GM12878 (cell line): ENCODE measurements at regions not wholly inside any gene's neighbourhood (a gene's known extent, or its start where the extent isn't known, plus 50 kb on each side); places are given as distances from the start of the nearest gene placed in this dataset.

Source experiments
- ATF7 ChIP-seq: fragments of 450-650 bp; IDR thresholded peaks from 2 replicates; pipeline ENCODE4 v1.6.1; 2016; ENCODE audit warnings: low read depth, mild to moderate bottlenecking
- BACH1 ChIP-seq: fragments of 450-650 bp; IDR thresholded peaks from 2 replicates; pipeline ENCODE4 v1.6.1; 2017; ENCODE audit warnings: mild to moderate bottlenecking, borderline replicate concordance
- BCLAF1 ChIP-seq: fragments of 450-650 bp; IDR thresholded peaks from 2 replicates; pipeline ENCODE4 v1.6.1; 2017; ENCODE audit warnings: antibody characterized with exemption, mild to moderate bottlenecking, moderate library complexity
- BRCA1 ChIP-seq: IDR thresholded peaks from 2 replicates; pipeline ENCODE4 v1.6.1; 2011; ENCODE audit warnings: low read depth, low read length, improper control_type of control experiment
- CBFB ChIP-seq: IDR thresholded peaks from 2 replicates; pipeline ENCODE4 v1.6.1; 2016; ENCODE audit warnings: antibody characterized with exemption, low read depth
- CBX3 ChIP-seq: fragments of 200-600 bp; sonication (generic); IDR thresholded peaks from 2 replicates; pipeline ENCODE4 v1.6.1; 2016; ENCODE audit warnings: low read depth, borderline replicate concordance
- CREB1 ChIP-seq: IDR thresholded peaks from 2 replicates; pipeline ENCODE4 v1.6.1; 2012; ENCODE audit warnings: low read depth, mild to moderate bottlenecking, inconsistent platforms
- ELK1 ChIP-seq: IDR thresholded peaks from 2 replicates; pipeline ENCODE4 v1.6.1; 2012; ENCODE audit warnings: low read depth, low read length, improper control_type of control experiment
- EZH2 ChIP-seq: IDR thresholded peaks from 2 replicates; pipeline ENCODE4 v1.6.1; 2012; ENCODE audit warnings: low read depth, mild to moderate bottlenecking, control low read depth, inconsistent platforms, low read length, borderline replicate concordance; ENCODE audit not compliant: control insufficient read depth
- FOXK2 ChIP-seq: fragments of 450-650 bp; IDR thresholded peaks from 2 replicates; pipeline ENCODE4 v1.6.1; 2017; ENCODE audit warnings: mild to moderate bottlenecking, moderate library complexity
- IKZF2 ChIP-seq, 2 experiments: fragments of 450-650 bp; IDR thresholded peaks; 2 replicates each; pipeline ENCODE4 v1.6.1; 2017; ENCODE audit warnings: mild to moderate bottlenecking in 2 of 2, moderate library complexity in 2 of 2
- IRF3 ChIP-seq: fragments of 450-650 bp; IDR thresholded peaks from 2 replicates; pipeline ENCODE4 v1.6.1; 2014; ENCODE audit warnings: mild to moderate bottlenecking
- IRF4 ChIP-seq: IDR thresholded peaks from 2 replicates; pipeline ENCODE4 v1.6.1; 2011; ENCODE audit warnings: low read depth, low read length
- KLF5 ChIP-seq: fragments of 450-650 bp; IDR thresholded peaks from 2 replicates; pipeline ENCODE4 v1.6.1; 2014; ENCODE audit warnings: mild to moderate bottlenecking; ENCODE audit not compliant: partially characterized antibody
- MYB ChIP-seq: fragments of 150-350 bp; IDR thresholded peaks from 2 replicates; pipeline ENCODE4 v1.6.1; 2014; ENCODE audit warnings: mild to moderate bottlenecking, low read depth, low read length, borderline replicate concordance
- NR2C1 ChIP-seq: fragments of 450-650 bp; IDR thresholded peaks from 2 replicates; pipeline ENCODE4 v1.6.1; 2017; ENCODE audit warnings: antibody characterized with exemption, mild to moderate bottlenecking, moderate library complexity
- PBX3 ChIP-seq: IDR thresholded peaks from 2 replicates; pipeline ENCODE4 v1.6.1; 2011; ENCODE audit warnings: mild to moderate bottlenecking, low read depth, low read length, moderate library complexity; ENCODE audit not compliant: insufficient replicate concordance
- POU2F2 ChIP-seq: IDR thresholded peaks from 3 replicates; pipeline ENCODE4 v1.6.1; 2011; ENCODE audit warnings: low read depth, mild to moderate bottlenecking, low read length, borderline replicate concordance
- RCOR1 ChIP-seq: conservative IDR thresholded peaks from 2 replicates; pipeline ENCODE4 v1.6.1; 2012; ENCODE audit warnings: low read depth, low read length, improper control_type of control experiment
- RELA ChIP-seq: fragments of 450-650 bp; IDR thresholded peaks from 2 replicates; pipeline ENCODE4 v1.8.0; 2014; ENCODE audit warnings: borderline replicate concordance; ENCODE audit not compliant: partially characterized antibody
- SMARCA5 ChIP-seq: fragments of 450-650 bp; IDR thresholded peaks from 2 replicates; pipeline ENCODE4 v1.6.1; 2017; ENCODE audit warnings: mild to moderate bottlenecking
- SMC3 ChIP-seq: IDR thresholded peaks from 2 replicates; pipeline ENCODE4 v1.6.1; 2011; ENCODE audit warnings: low read length, improper control_type of control experiment, borderline replicate concordance
- SP1 ChIP-seq: IDR thresholded peaks from one replicate; pipeline ENCODE4 v1.6.1; 2011; ENCODE audit warnings: low read depth, low read length
- TBL1XR1 ChIP-seq: IDR thresholded peaks from 2 replicates; pipeline ENCODE4 v1.6.1; 2012; ENCODE audit warnings: low read depth, low read length, improper control_type of control experiment
- USF1 ChIP-seq: IDR thresholded peaks from 2 replicates; pipeline ENCODE4 v1.6.1; 2011; ENCODE audit warnings: borderline replicate concordance, low read depth, mild to moderate bottlenecking, moderate library complexity, mixed read lengths, low read length; ENCODE audit not compliant: insufficient read depth; ENCODE audit errors: extremely low read length
- ZBED1 ChIP-seq: IDR thresholded peaks from 2 replicates; pipeline ENCODE4 v1.6.1; 2016; ENCODE audit warnings: borderline replicate concordance
- ZNF384 ChIP-seq: IDR thresholded peaks from 2 replicates; pipeline ENCODE4 v1.6.1; 2012; ENCODE audit warnings: low read depth, mild to moderate bottlenecking, low read length, improper control_type of control experiment, borderline replicate concordance
- ZZZ3 ChIP-seq: IDR thresholded peaks from 2 replicates; pipeline ENCODE4 v1.6.1; 2011; ENCODE audit warnings: low read depth; ENCODE audit not compliant: control insufficient read depth, insufficient read length

GRCh38 chr2:191611614-191612013, 66.3 kb upstream of the NABP1 start (continued):
- no peak for TF ChIP-seq IRF3
- TF ChIP-seq ZZZ3: no peak
- no peak for TF ChIP-seq EZH2
- TF ChIP-seq SMARCA5: no peak
- no peak for TF ChIP-seq BRCA1
- no peak for TF ChIP-seq MYB
- no peak for TF ChIP-seq ZBED1
- TF ChIP-seq ELK1: no peak
- TF ChIP-seq ZNF384: no peak
- peak; percentile 83 for TF ChIP-seq CREB1
- no peak for TF ChIP-seq TBL1XR1
- TF ChIP-seq PBX3: no peak
- TF ChIP-seq SP1: no peak
- TF ChIP-seq IRF4: peak; percentile 54; the same call in 1 of the 2 replicates
- peak; percentile 66 to 84 for TF ChIP-seq IKZF2 (IDR thresholded peaks at IDR 0.05)
- no peak for TF ChIP-seq FOXK2
- TF ChIP-seq KLF5: no peak
- TF ChIP-seq RCOR1: no peak
- TF ChIP-seq RELA: no peak
- TF ChIP-seq BCLAF1: no peak
- no peak for TF ChIP-seq CBX3
- TF ChIP-seq ATF7: peak; percentile 72; the same call in 1 of the 2 replicates
- no peak for TF ChIP-seq USF1
- TF ChIP-seq BACH1: no peak
- TF ChIP-seq POU2F2: no peak
- TF ChIP-seq NR2C1: no peak
- no peak for TF ChIP-seq SMC3
- no peak for TF ChIP-seq CBFB
